Ishikawa (cell line): ENCODE measurements at regions not wholly inside any gene's neighbourhood (a gene's known extent, or its start where the extent isn't known, plus 50 kb on each side); places are given as distances from the start of the nearest gene placed in this dataset.

Experiments used
- CREB1 ChIP-seq: IDR thresholded peaks from 2 replicates; pipeline ENCODE4 v1.6.1; 2012; ENCODE audit warnings: low read depth
- EP300 ChIP-seq: IDR thresholded peaks from 2 replicates; pipeline ENCODE4 v1.6.1; 2012; ENCODE audit warnings: borderline replicate concordance
- RAD21 ChIP-seq: IDR thresholded peaks from 2 replicates; pipeline ENCODE4 v1.6.1; 2012; ENCODE audit warnings: low read depth
- TAF1 ChIP-seq: IDR thresholded peaks from 2 replicates; pipeline ENCODE4 v1.6.1; 2012; ENCODE audit warnings: low read depth, mild to moderate bottlenecking

DNA sequence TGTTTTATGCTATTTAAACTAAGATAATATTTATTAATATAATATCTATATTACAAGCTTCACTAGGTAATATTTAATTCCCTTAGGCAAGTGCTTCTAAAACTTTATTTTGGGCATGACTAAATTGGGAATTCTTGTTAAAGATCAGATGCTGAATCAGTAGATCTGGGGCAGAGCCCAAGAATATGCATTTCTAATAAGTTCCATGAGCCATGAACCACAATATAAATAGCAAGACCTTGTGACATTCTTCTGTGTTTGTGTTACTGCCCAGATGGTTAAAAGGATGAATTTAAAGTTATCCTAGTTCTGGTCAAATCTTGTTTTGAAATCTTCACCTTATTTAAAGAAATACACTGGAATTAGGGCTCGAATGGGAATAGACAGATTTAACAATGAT lies 258.4 kb upstream of the CACNA2D1 start:
- TF ChIP-seq TAF1 (no peak), RAD21 (no peak), CREB1 (no peak), EP300 (no peak)
